Stimulated activated naive B cell treated with anti-CD40 and anti-IgM and Interleukin-4, amounts not matched to agents 10 μg/mL and 1 μg/mL and 100 μg/mL, for 72 hours (primary cell): ENCODE measurements at regions not wholly inside any gene's neighbourhood (a gene's known extent, or its start where the extent isn't known, plus 50 kb on each side); places are given as distances from the start of the nearest gene placed in this dataset.
A peak's percentile ranks its signal among the peaks of the same experiment; 100 is the strongest.

Experiments used
- ATAC-seq, 2 donors: fragments of 150-1000 bp; cut with Tn5 transposase; replicated peaks; 2 replicates each; pipeline ENCODE4 v1.10.0; 2021; ENCODE audit warnings: moderate library complexity in 1 of 2
- DNase-seq: peaks from one replicate; pipeline ENCODE4 v3.0.0; 2021
- H3K27ac Mint-ChIP-seq: one replicate; pipeline ENCODE4 v1.8.0; 2022; ENCODE audit warnings: mild to moderate bottlenecking, mixed read lengths
- H3K27me3 Mint-ChIP-seq, 2 donors: one replicate each; pipeline ENCODE4 v1.8.0; 2022; ENCODE audit warnings: mixed read lengths in 2 of 2
- H3K36me3 Mint-ChIP-seq, 2 donors: one replicate each; pipeline ENCODE4 v1.8.0; 2022; ENCODE audit warnings: mixed read lengths in 2 of 2, mild to moderate bottlenecking in 1 of 2
- H3K4me1 Mint-ChIP-seq, 2 donors: one replicate each; pipeline ENCODE4 v1.8.0; 2022; ENCODE audit warnings: mixed read lengths in 2 of 2, mild to moderate bottlenecking in 1 of 2
- H3K4me3 Mint-ChIP-seq, 2 donors: one replicate each; pipeline ENCODE4 v1.8.0; 2022; ENCODE audit warnings: mild to moderate bottlenecking in 2 of 2, mixed read lengths in 2 of 2, moderate library complexity in 1 of 2
- H3K9me3 Mint-ChIP-seq, 2 donors: one replicate each; pipeline ENCODE4 v1.8.0; 2022; ENCODE audit warnings: mixed read lengths in 2 of 2, mild to moderate bottlenecking in 1 of 2

DNA sequence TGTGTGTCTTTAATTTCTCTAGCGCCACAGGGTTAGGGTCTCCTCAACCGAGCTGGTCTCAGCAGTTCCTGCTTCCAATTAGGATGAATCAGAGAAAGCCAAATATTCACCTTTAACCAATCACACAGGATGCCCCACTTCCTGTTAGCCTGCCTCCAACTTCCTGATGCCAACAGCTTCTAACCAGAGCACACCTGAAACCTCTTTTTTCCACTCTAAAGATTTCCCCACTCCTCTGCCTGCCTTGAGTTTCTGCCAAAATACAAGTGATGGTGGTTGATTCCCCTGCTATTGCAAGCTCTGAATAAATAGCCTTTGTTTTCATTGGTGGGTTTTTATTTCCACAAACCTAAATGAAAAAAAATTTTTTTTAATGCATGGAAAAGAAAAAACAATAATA, 144.7 kb upstream of the UST start:
- Mint-ChIP-seq H3K4me1 (peaks cover 3 to 20% of the 10 kb centered on the region in 2 donors), H3K36me3 (peaks cover 3 to 5% of the 10 kb centered on the region in 2 donors), H3K27ac (no peak overlapping the region), H3K9me3 (peaks cover 0 to 9% of the 10 kb centered on the region in 2 donors), H3K27me3 (peaks cover 0 to 5% of the 10 kb centered on the region in 2 donors), H3K4me3 (no peak overlapping the region)
- DNase-seq (no peak), ATAC-seq (no peak)

DNA sequence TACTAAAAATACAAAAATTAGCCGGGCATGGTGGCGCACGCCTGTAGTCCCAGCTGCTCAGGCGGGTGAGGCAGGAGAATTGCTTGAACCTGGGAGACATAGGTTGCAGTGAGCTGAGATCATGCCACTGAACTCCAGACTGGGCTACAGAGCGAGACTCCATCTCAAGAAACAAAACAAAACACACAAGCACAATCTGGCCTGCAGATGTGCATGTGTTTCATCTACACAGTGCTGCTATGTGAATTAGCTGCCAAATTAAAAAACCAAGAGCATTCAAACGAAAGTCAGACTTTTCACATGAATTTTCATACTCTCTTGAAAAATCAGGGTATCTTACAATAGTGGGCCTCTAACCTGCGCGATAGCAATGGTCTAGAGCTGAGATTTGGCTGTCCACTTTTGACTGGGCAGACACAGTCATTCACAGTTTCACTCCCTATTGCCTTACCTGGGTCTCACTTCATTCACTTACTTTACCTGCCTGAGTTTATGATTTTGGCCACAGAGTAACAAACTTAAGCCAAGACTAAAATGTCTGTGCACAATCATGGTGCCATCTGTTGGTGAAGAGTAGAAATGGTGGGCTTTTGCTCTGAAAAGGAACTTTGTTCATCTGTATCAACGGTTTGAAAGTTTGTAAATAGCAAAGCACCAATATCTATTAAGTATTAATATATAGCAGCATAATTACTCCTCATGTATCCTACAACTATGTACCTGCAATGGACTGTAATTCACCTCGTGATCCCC, 138.5 kb upstream of the UST start:
- no peaks in the 10 kb centered on the region for H3K9me3 Mint-ChIP-seq
- no peaks in the 10 kb centered on the region for H3K36me3 Mint-ChIP-seq
- H3K27me3 Mint-ChIP-seq: peaks cover 0 to 9% of the 10 kb centered on the region in 2 donors
- no peak overlapping the region for H3K27ac Mint-ChIP-seq
- H3K4me3 Mint-ChIP-seq: no peak overlapping the region
- DNase-seq: no peak
- no peak for ATAC-seq
- no peaks in the 10 kb centered on the region for H3K4me1 Mint-ChIP-seq

DNA sequence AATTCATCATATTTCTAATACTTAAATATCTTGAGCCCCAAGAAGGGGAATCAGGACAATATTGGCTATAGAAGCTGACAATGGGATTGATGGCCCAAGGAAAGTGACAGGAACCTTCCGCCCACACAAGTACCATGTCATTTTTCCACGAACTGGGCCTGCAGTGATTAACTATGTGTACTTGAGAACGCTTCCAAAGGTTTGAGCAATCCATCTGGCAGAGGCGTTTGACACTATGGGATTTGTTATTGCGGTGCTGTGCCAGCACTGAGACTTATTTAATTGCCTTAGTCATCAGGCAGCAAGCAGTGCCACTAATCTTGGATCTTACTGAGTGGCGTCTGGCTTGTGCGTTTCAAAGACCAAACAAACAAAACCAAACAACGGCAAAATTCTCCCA, 135.6 kb upstream of the UST start:
- DNase-seq: no peak
- H3K4me3 Mint-ChIP-seq: no peak overlapping the region
- peaks cover 0 to 3% of the 10 kb centered on the region in 2 donors for H3K9me3 Mint-ChIP-seq
- H3K4me1 Mint-ChIP-seq: no peaks in the 10 kb centered on the region
- peaks cover 0 to 7% of the 10 kb centered on the region in 2 donors for H3K27me3 Mint-ChIP-seq
- H3K27ac Mint-ChIP-seq: no peak overlapping the region
- no peak for ATAC-seq
- H3K36me3 Mint-ChIP-seq: no peaks in the 10 kb centered on the region

DNA sequence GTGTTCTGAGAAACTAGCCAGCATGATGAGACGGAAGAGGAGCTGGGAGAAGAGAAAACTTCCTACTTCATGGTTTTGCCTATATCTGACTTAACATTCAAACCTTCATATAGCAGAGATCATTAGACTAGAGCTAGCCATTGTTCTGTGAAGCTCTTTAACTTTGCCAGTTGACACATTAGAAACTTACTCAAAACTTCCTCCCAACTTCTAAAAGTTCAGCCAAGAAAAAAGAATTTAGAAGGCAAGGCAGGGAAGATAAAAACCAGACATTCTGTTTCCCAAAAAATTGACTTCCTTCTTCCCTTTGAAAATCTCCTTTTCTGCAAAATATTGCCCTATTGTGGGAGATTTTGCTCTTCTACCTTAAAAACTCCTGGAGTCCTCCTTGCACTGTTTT, 134.8 kb upstream of the UST start:
- H3K27ac Mint-ChIP-seq: no peak overlapping the region
- no peaks in the 10 kb centered on the region for H3K4me1 Mint-ChIP-seq
- no peaks in the 10 kb centered on the region for H3K36me3 Mint-ChIP-seq
- ATAC-seq (no peak), DNase-seq (no peak)
- peaks cover 0 to 7% of the 10 kb centered on the region in 2 donors for H3K27me3 Mint-ChIP-seq
- peaks cover 0 to 3% of the 10 kb centered on the region in 2 donors for H3K9me3 Mint-ChIP-seq
- H3K4me3 Mint-ChIP-seq: no peak overlapping the region

DNA sequence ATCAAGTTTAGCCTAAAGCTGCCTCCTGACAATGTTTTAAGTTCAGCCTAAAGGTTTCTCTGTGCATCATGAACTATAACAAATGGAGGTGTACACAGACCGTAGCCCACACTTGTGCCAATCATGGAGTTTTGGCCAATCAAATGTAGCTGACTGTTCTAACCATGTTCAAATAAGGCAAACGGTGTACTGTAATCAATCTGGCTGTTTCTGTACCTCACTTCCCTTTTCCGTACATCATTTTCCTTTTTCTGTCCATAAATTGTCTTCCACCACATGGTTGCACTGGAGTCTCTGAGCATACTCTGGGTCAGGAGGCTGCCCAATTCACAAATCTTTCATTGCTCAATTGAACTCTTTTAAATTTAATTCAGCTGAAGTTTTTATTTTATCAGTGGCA, 132.2 kb upstream of the UST start:
- no peak for DNase-seq
- H3K4me1 Mint-ChIP-seq: no peaks in the 10 kb centered on the region
- no peak overlapping the region for H3K4me3 Mint-ChIP-seq
- peaks cover 0 to 3% of the 10 kb centered on the region in 2 donors for H3K9me3 Mint-ChIP-seq
- H3K27ac Mint-ChIP-seq: no peak overlapping the region
- no peaks in the 10 kb centered on the region for H3K36me3 Mint-ChIP-seq
- no peak for ATAC-seq
- peaks cover 0 to 7% of the 10 kb centered on the region in 2 donors for H3K27me3 Mint-ChIP-seq

DNA sequence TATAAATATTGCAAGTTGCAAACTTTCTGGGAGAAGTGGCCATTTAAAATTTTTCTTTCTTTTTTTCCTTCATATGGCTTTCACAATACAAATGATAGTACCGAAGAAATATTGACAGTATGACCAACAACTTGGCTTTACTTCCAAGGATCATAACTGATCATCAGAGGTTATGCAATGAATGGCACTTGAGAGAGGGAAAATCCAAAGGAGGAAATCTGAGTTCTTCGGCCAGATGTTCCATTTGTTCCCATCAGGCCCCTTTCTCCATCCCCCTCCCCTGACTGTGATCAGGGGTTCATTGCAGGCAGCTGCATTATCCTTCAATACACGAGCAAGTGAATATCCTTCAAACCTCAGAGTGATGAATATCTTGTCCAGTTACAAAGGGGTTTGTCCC, 130.0 kb upstream of the UST start:
- DNase-seq: no peak
- H3K4me1 Mint-ChIP-seq: peaks cover 0 to 2% of the 10 kb centered on the region in 2 donors
- H3K4me3 Mint-ChIP-seq: no peak overlapping the region
- ATAC-seq: no peak
- H3K27me3 Mint-ChIP-seq: peaks cover 0 to 5% of the 10 kb centered on the region in 2 donors
- no peak overlapping the region for H3K27ac Mint-ChIP-seq
- peaks cover 0 to 3% of the 10 kb centered on the region in 2 donors for H3K9me3 Mint-ChIP-seq
- no peaks in the 10 kb centered on the region for H3K36me3 Mint-ChIP-seq

DNA sequence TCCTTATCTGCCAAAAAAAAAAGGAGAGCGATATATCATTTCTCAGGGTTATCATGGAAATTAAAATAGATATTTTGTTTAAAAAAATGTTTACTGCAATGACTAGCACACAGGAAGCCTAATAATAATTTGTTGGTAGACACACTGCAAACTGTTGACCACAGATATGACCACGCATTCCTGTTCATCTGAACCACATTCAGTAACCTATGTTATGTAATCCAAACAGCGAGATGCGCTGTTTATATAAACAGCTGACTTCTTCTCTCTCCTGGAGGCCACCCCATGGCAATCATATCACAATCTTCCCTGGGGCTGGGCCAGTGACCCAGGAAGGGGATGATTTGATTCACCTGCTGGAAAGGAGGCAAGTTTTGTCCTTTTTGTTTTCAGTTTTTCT, 129.3 kb upstream of the UST start:
- Mint-ChIP-seq H3K4me3 (no peak overlapping the region), H3K36me3 (no peaks in the 10 kb centered on the region), H3K27me3 (peaks cover 0 to 3% of the 10 kb centered on the region in 2 donors), H3K4me1 (peaks cover 0 to 2% of the 10 kb centered on the region in 2 donors), H3K9me3 (peaks cover 0 to 3% of the 10 kb centered on the region in 2 donors), H3K27ac (no peak overlapping the region)
- DNase-seq (no peak), ATAC-seq (no peak)

DNA sequence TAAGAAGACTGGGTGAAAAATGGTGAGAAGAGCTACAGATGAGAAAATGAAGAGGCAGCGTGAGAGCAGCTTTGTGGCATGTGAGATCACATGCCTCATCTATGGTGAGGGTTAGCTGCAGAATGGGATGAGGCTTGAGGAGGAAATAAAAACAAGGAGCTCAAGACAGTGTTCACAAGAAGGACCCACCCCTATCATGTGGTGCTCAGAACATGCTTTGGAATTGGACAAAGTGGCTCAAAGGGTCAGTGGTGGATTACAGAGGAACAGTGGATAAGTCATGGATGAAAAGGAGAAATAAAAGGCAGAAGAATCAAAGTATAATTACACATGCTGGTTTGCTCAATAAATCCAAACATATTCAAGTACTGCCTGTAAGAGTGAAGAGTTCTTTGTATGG, 126.9 kb upstream of the UST start:
- no peak for DNase-seq
- H3K36me3 Mint-ChIP-seq: no peaks in the 10 kb centered on the region

DNA sequence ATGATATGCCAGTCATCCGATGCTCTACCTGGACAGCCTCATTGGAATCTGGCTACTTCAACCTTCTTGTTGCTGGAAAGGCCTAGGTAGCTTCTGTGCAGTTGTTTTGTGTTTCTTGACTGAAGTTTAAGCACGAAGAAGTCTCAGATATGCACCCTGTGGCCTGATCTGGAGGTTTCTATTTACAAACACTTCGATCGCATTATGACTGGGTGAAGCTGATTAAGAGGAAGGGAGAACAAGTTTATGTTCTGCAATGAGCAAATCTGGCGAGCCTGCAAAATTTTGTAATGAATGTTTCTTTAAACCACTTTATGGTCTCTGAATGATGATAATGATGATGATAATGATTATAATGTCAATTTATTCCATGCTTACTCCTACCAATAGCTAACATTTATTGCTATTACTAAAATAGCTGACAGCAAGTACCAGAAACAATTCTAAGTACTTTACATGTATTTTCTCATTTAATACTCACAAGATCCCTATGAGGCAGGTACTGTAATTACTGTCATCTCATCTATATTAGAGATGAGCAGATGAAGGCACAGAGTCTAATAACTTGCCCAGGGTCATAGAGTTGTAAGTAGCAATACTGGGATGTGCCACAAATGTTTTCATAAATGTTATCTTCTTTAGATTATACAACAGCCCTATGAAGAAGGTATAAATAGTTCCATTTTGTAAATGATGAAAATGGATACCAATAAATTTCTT, 126.1 kb upstream of the UST start:
- H3K27me3 Mint-ChIP-seq: no peaks in the 10 kb centered on the region
- H3K9me3 Mint-ChIP-seq: no peaks in the 10 kb centered on the region
- ATAC-seq (peak; percentile 80 to 97), DNase-seq (peak; percentile 20)
- H3K4me1 Mint-ChIP-seq: peaks cover 0 to 2% of the 10 kb centered on the region in 2 donors
- H3K27ac Mint-ChIP-seq: no peak overlapping the region
- H3K36me3 Mint-ChIP-seq: no peaks in the 10 kb centered on the region
- no peak overlapping the region for H3K4me3 Mint-ChIP-seq

More for the DNA sequence above, 126.9 kb upstream of the UST start:
- Mint-ChIP-seq H3K4me3 (no peak overlapping the region), H3K27me3 (no peaks in the 10 kb centered on the region), H3K4me1 (peaks cover 0 to 2% of the 10 kb centered on the region in 2 donors), H3K27ac (no peak overlapping the region), H3K9me3 (no peaks in the 10 kb centered on the region)
- ATAC-seq: no peak

DNA sequence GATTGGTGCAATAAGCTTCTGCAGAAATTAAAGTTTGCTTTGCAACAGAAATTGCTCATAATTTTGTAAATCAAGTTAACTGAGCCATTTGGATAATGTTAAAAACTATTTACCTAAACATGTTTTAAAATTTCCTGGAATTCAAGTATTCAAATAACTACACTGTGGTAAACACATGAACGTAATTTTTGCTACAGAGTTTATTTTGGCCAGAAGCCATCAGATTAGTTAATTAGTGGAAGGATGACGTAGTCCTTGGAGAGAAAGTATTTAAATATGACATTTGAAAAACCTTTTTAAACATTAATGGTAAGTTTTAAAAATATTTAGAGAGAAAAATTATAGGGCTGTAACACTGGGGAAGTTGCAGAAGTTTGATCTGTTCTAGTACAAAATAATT, 121.2 kb upstream of the UST start:
- Mint-ChIP-seq H3K36me3 (no peaks in the 10 kb centered on the region), H3K27ac (no peak overlapping the region), H3K27me3 (no peaks in the 10 kb centered on the region), H3K4me3 (no peak overlapping the region), H3K4me1 (peaks cover 7% of the 10 kb centered on the region in 2 donors), H3K9me3 (no peaks in the 10 kb centered on the region)
- no peak for ATAC-seq
- DNase-seq: no peak

DNA sequence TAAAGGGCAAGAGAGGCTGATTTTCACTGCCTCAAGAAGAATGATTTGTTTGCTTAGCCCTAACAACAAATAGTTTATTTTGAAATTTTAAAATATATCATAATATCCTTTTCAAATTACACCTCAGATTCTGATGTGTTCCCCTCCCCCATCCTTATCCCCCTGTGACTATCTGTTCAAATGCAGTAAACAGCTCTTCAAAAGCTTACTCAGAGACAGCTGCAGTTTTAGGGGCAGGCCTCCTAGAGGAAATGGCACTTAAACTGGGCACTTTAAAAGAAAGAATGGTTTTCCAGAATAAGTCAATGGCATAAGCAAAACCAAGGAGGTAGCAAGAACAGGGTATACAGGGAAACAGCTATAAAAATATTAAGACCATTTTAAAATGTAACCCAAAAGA, 118.6 kb upstream of the UST start:
- Mint-ChIP-seq H3K4me3 (no peak overlapping the region), H3K36me3 (no peaks in the 10 kb centered on the region), H3K27me3 (no peaks in the 10 kb centered on the region), H3K9me3 (no peaks in the 10 kb centered on the region), H3K27ac (no peak overlapping the region), H3K4me1 (peaks cover 7% of the 10 kb centered on the region in 2 donors)
- DNase-seq (no peak), ATAC-seq (no peak)

DNA sequence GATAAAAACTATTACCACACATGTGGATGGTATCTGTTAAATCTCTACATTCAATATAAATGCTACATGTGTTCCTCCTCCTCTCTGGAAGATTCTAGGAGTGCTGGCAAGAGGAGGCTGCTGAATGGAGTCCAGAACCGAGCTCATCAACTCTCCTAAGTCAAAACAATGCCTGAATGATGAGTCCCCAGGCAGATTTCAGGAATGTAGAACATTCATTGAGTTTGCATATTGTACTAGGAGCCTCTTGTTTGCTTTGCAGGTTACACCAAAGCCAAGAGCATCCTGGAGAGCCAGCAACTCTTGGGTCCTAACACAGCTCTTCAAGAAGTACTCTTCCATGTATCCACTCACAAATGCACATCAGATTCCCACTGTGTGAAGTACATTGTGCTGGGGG, 117.6 kb upstream of the UST start:
- no peaks in the 10 kb centered on the region for H3K36me3 Mint-ChIP-seq
- no peak overlapping the region for H3K27ac Mint-ChIP-seq
- no peaks in the 10 kb centered on the region for H3K9me3 Mint-ChIP-seq
- DNase-seq (no peak), ATAC-seq (no peak)
- peaks cover 7% of the 10 kb centered on the region in 2 donors for H3K4me1 Mint-ChIP-seq
- no peak overlapping the region for H3K4me3 Mint-ChIP-seq
- no peaks in the 10 kb centered on the region for H3K27me3 Mint-ChIP-seq

DNA sequence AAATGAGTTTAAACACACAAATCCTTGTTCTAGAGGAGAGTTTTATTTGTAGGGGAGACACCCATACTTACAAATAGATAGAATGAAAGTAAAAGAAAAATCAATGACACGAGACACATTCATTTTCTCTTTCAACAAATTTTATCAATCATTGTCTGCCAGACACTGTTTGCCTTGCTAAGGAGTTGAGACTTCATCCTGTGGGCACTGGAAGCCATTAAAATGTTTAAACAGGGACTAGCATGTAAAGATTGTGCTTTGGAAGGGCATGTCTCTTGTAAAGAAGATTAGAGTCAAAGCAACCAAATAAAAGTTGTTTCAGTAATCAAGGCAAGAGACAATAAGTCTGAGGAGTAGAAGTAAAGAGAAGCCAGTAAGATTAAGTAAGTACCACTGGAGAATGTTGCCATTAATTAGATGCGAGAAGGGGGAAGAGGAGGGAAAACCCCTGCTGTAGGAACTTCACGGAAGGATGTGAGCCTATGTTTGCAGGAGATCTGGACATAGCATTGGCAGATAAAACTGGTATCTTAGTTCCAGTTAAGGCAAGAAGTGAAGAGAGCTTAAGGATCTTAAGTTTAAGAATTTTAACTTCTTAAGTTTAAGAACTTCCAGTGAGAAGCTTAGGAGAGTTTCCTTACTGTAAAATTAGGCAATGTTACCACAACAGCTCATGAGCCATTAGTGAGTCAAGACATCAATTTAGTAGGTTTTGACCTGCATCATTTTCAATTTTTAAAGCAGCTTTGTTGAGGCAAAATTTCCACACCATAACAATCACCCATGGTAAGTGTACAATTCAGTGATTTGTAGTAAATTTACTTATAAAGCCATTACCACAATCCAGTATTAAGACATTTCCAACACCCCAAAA, 117.0 kb upstream of the UST start:
- DNase-seq: no peak
- ATAC-seq: peak; percentile 49 to 61
- Mint-ChIP-seq H3K36me3 (no peaks in the 10 kb centered on the region), H3K27ac (no peak overlapping the region), H3K9me3 (no peaks in the 10 kb centered on the region), H3K4me3 (no peak overlapping the region), H3K4me1 (peaks cover 7% of the 10 kb centered on the region in 2 donors), H3K27me3 (no peaks in the 10 kb centered on the region)

DNA sequence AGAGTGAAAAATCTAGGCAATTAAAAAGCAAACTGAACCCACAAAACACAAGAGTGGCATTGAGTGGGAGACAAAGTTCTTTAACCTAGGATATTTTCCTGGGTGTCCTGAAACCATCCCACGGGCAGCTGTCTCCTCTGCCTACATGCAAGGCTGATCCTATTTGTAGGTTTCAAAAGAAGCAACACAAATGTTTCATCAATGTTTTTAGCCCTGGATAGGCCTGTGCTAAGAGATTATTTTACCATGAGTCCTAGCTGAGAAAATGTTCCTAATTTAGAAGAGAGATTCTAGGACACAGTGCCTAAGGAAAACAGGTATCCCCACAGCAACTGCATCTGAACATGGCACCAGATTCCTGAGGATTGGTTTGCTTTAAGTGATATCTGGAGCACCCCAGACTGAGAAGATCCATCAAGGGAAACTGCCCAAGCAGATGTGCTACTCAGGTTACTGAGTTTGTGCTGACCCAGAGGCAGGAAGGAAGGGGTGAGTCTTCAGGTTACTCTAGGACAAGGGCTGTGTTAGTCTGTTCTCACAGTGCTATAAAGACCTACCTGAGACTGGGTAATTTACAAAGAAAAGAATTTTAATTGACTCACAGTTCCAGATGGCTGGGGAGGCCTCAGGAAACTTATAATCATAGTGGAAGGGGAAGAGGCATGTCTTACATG, 111.6 kb upstream of the UST start:
- Mint-ChIP-seq H3K27ac (no peak overlapping the region), H3K27me3 (no peaks in the 10 kb centered on the region), H3K9me3 (peaks cover 6% of the 10 kb centered on the region in 2 donors), H3K4me1 (peaks cover 8 to 14% of the 10 kb centered on the region in 2 donors), H3K4me3 (no peak overlapping the region), H3K36me3 (peaks cover under 1 to 4% of the 10 kb centered on the region in 2 donors)
- ATAC-seq (no peak), DNase-seq (no peak)
